ENCODE measurements at regions not wholly inside any gene's neighbourhood (a gene's known extent, or its start where the extent isn't known, plus 50 kb on each side); places are given as distances from the start of the nearest gene placed in this dataset.

GRCh38 chr2:54024576-54024975 is 53.8 kb upstream of the PSME4 start:
- DNase-seq (ENCODE audit: low read depth): no peak
- no peak for TF ChIP-seq CTCF (IDR thresholded peaks at IDR 0.05; ENCODE audit: insufficient read depth, low read depth, low read length)
- no peak overlapping the region for H3K4me3 ChIP-seq (ENCODE audit: low read depth, low read length)

GRCh38 chr2:54021702-54022101 is 50.9 kb upstream of the PSME4 start:
- no peak for TF ChIP-seq CTCF (IDR thresholded peaks at IDR 0.05; ENCODE audit: insufficient read depth, low read depth, low read length)
- H3K4me3 ChIP-seq (ENCODE audit: low read depth, low read length): no peak overlapping the region
- DNase-seq (ENCODE audit: low read depth): no peak

- DNase-seq (ENCODE audit: low read depth): no peak
- no peak for TF ChIP-seq CTCF (IDR thresholded peaks at IDR 0.05; ENCODE audit: insufficient read depth, low read depth, low read length)
- H3K4me3 ChIP-seq (ENCODE audit: low read depth, low read length): no peak overlapping the region
These were observed 50.1 kb upstream of the PSME4 start for GRCh38 chr2:54020793-54021414.
